K562 (cell line): ENCODE measurements at regions not wholly inside any gene's neighbourhood (a gene's known extent, or its start where the extent isn't known, plus 50 kb on each side); places are given as distances from the start of the nearest gene placed in this dataset.
A peak's percentile ranks its signal among the peaks of the same experiment; 100 is the strongest.

Experiments used
- ATAC-seq: fragments of 200-7000 bp; cut with Tn5 transposase; 3 replicates; pipeline ENCODE4 v1.9.1; 2020; ENCODE audit warnings: moderate library complexity
- BruUV-seq: library from RNA; stranded (reverse); fragments of 400-500 nt; replicated peaks from 2 replicates; lab custom pipeline; 2021; lab: Mats Ljungman, UMichigan
- CTCF ChIA-PET: fragments of 300-600 bp; formaldehyde crosslinking; extraction: SDS; loops from one replicate; lab custom pipeline; 2021; ENCODE audit warnings: low intra/inter-chr PET ratio; lab: Yijun Ruan, JAX
- POLR2A ChIA-PET: fragments of 300-600, 350-650 bp; sonication (Branson Sonifier 250); formaldehyde crosslinking; extraction: SDS; loops from one replicate; lab custom pipeline; 2021; ENCODE audit warnings: antibody characterized with exemption, inconsistent platforms; lab: Yijun Ruan, JAX
- DNase-seq, 4 experiments: peaks; one replicate each; pipeline versions ENCODE4 v3.0.0 to v3.0.0-alpha.2; 2011 to 2018; ENCODE audit warnings: low spot score in 3 of 4, mixed read lengths in 3 of 4; ENCODE audit errors: extremely low read depth in 1 of 4
- FAIRE-seq: peaks from 2 replicates; lab custom pipeline; 2011; peaks lifted over from hg19 to GRCh38; lab: Jason Lieb, UNC
- H2AFZ ChIP-seq: 2 replicates; pipeline ENCODE4 v1.6.0; 2011; ENCODE audit warnings: low read depth, low read length, control low read depth, inconsistent platforms
- H3K27ac ChIP-seq: fragments of 200-600 bp; 3 replicates; pipeline ENCODE4 v1.8.0; 2011; ENCODE audit warnings: low read depth, mild to moderate bottlenecking, control low read depth, inconsistent platforms, low read length, moderate library complexity, mixed read lengths; ENCODE audit errors: extremely low read depth
- H3K27me3 ChIP-seq, 2 experiments: fragments of 300-600 bp in 1 of 2; 2 replicates in 1 of 2; 3 replicates in 1 of 2; pipeline versions ENCODE4 v1.6.0 to v1.8.0; 2011; ENCODE audit warnings: inconsistent platforms in 2 of 2, low read length in 2 of 2, mild to moderate bottlenecking in 1 of 2, mixed read lengths in 1 of 2, moderate library complexity in 1 of 2; ENCODE audit not compliant: control insufficient read depth in 2 of 2, insufficient read depth in 2 of 2
- H3K36me3 ChIP-seq: fragments of 300-600 bp; 3 replicates; pipeline ENCODE4 v1.8.0; 2011; ENCODE audit warnings: mild to moderate bottlenecking, low read length, inconsistent platforms; ENCODE audit not compliant: control insufficient read depth, insufficient read depth
- H3K4me1 ChIP-seq, 2 experiments: fragments of 200-600 bp in 1 of 2; replicated peaks in 1 of 2; 2 replicates in 1 of 2; 3 replicates in 1 of 2; pipeline versions ENCODE4 v1.5.1 to v1.8.0; 2011; ENCODE audit warnings: inconsistent platforms in 2 of 2, low read length in 2 of 2, mild to moderate bottlenecking in 1 of 2, mixed read lengths in 1 of 2, moderate library complexity in 1 of 2; ENCODE audit not compliant: control insufficient read depth in 2 of 2, insufficient read depth in 2 of 2
- H3K4me2 ChIP-seq: 2 replicates; pipeline ENCODE4 v1.6.1; 2011; ENCODE audit warnings: low read length, control low read depth, inconsistent platforms, mixed read lengths; ENCODE audit not compliant: insufficient read depth
- H3K4me3 ChIP-seq: fragments of 200-600 bp; sonication (generic), shearing (Covaris generic); 2 replicates; pipeline ENCODE4 v1.5.1; 2016; ENCODE audit warnings: control low read depth, inconsistent platforms
- H3K79me2 ChIP-seq: fragments of 200-600 bp; 3 replicates; pipeline ENCODE4 v1.8.0; 2011; ENCODE audit warnings: low read length, inconsistent platforms; ENCODE audit not compliant: control insufficient read depth, insufficient read depth
- H3K9ac ChIP-seq, 2 experiments: 2 replicates each; pipeline versions ENCODE4 v1.6.0 to v1.6.1; 2011; ENCODE audit warnings: low read depth in 2 of 2, low read length in 2 of 2, control low read depth in 1 of 2, inconsistent platforms in 1 of 2, mild to moderate bottlenecking in 1 of 2, mixed read lengths in 1 of 2; ENCODE audit not compliant: insufficient read depth in 1 of 2
- H3K9me1 ChIP-seq: one replicate; pipeline ENCODE4 v1.6.0; 2011; ENCODE audit warnings: inconsistent platforms, mild to moderate bottlenecking, low read length, moderate library complexity; ENCODE audit not compliant: control insufficient read depth, insufficient read depth
- H3K9me3 ChIP-seq: replicated peaks from 2 replicates; pipeline ENCODE4 v1.5.1; 2011; ENCODE audit warnings: low read depth, low read length, inconsistent platforms; ENCODE audit not compliant: control insufficient read depth, insufficient read depth
- H4K20me1 ChIP-seq: replicated peaks from 2 replicates; pipeline ENCODE4 v1.6.1; 2011; ENCODE audit warnings: low read length, inconsistent platforms, mixed read lengths; ENCODE audit not compliant: control insufficient read depth, insufficient read depth
- CUX1 ChIP-seq: fragments of 200-800 bp; sonication (Bioruptor generic); IDR thresholded peaks from 2 replicates; pipeline ENCODE4 v1.6.1; 2016; ENCODE audit warnings: missing genetic modification characterization, missing compliant biosample characterization
- DDX20 ChIP-seq: fragments of 450-650 bp; IDR thresholded peaks from 2 replicates; pipeline ENCODE4 v1.6.1; 2016; ENCODE audit warnings: missing genetic modification characterization, low read depth, mild to moderate bottlenecking, missing compliant biosample characterization, moderate library complexity
- ETV5 ChIP-seq: sonication (generic); formaldehyde crosslinking; IDR thresholded peaks from 2 replicates; pipeline ENCODE4 v1.4.0; 2020; ENCODE audit warnings: low read depth, mild to moderate bottlenecking, missing genetic modification reagents
- HIVEP1 ChIP-seq: fragments of 250-450 bp; sonication (Bioruptor Pico); IDR thresholded peaks from 2 replicates; pipeline ENCODE4 v1.4.0; 2020; ENCODE audit warnings: mild to moderate bottlenecking
- KDM1A ChIP-seq, 2 experiments: fragments of 450-650 bp; IDR thresholded peaks; 2 replicates each; pipeline ENCODE4 v1.6.1; 2016; ENCODE audit warnings: mild to moderate bottlenecking in 2 of 2
- PCBP1 ChIP-seq: fragments of 200-400 bp; formaldehyde crosslinking; IDR thresholded peaks from 2 replicates; pipeline ENCODE4 v1.6.1; 2018; ENCODE audit warnings: mild to moderate bottlenecking, low read depth, low read length; ENCODE audit not compliant: poor library complexity, severe bottlenecking
- SMARCB1 ChIP-seq: IDR thresholded peaks from 2 replicates; pipeline ENCODE4 v1.6.1; 2011; ENCODE audit warnings: improper control_type of control experiment, low read depth; ENCODE audit not compliant: insufficient read length
- SREBF1 ChIP-seq: fragments of 150-350 bp; IDR thresholded peaks from 2 replicates; pipeline ENCODE4 v1.6.1; 2014; ENCODE audit warnings: antibody characterized with exemption, low read depth, low read length, borderline replicate concordance
- WGBS: fragments of 100-300 bp; shearing (Covaris generic); methylation state at CpG from one replicate; pipeline ENCODE4 v1.1.6; 2016; ENCODE audit warnings: low coverage, mixed read lengths; ENCODE audit not compliant: insufficient coverage; ENCODE audit errors: missing lambda C conversion rate; 5-methylcytosine and 5-hydroxymethylcytosine counted together
- in situ Hi-C: fragments of 300-500 bp; cut with MboI; formaldehyde crosslinking; loops from 4 replicates; pipeline ENCODE4 v1.15.0; 2018; ENCODE audit warnings: inconsistent platforms, mixed read lengths
- intact Hi-C: fragments of 100-400 bp; cut with micrococcal nuclease; formaldehyde crosslinking; loops from 2 replicates; pipeline ENCODE4 v1.14.2; 2022

GRCh38 chr5:116371431-116371830 is 203.2 kb downstream of the SEMA6A start:
- no peak for DNase-seq
- Histone ChIP-seq H2AFZ (no peak overlapping the region; the same call in 1 of the 2 replicates), H3K9me1 (no peaks in the 10 kb centered on the region), H3K4me3 (no peak overlapping the region), H3K4me1 (peaks cover 0 to 17% of the 10 kb centered on the region in 2 experiments; a peak in 3 of 5 replicates), H3K36me3 (no peaks in the 10 kb centered on the region), H3K4me2 (no peak overlapping the region), H3K27me3 (no peaks in the 10 kb centered on the region), H3K9ac (no peak overlapping the region), H3K9me3 (no peaks in the 10 kb centered on the region), H3K27ac (no peak overlapping the region), H3K79me2 (no peaks in the 10 kb centered on the region), H4K20me1 (no peaks in the 10 kb centered on the region)
- no TSS peak for BruUV-seq
- intact Hi-C loops: no loop called here
- CTCF ChIA-PET: no interaction called here
- no peak for FAIRE-seq
- no peak for ATAC-seq
- WGBS: 4% methylated on average over 2 of the region's 2 CpGs
- POLR2A ChIA-PET: interaction anchor here (2.1 kb wide), 1 partner anchor 12 kb away, joined by 11 read pairs; no protein-coding TSS in a partner anchor
- in situ Hi-C loops: no loop called here
- TF ChIP-seq DDX20 (tag) (no peak), ETV5 (0 out of 2 replicates have a peak, but pooled peaks have one; percentile 14), HIVEP1 (CRISPR knock-in tag) (no peak), SREBF1 (no peak), SMARCB1 (no peak), CUX1 (CRISPR knock-in tag) (no peak), KDM1A (IDR thresholded peaks at IDR 0.05) (no peak), PCBP1 (no peak)
